Suprapubic skin (tissue), 3 donors: ENCODE measurements at regions not wholly inside any gene's neighbourhood (a gene's known extent, or its start where the extent isn't known, plus 50 kb on each side); places are given as distances from the start of the nearest gene placed in this dataset.

ENCODE experiments used
- CTCF ChIP-seq, 2 donors: fragments of 200-600 bp in 1 of 2; fragments of 450-650 bp in 1 of 2; sonication (generic) in 1 of 2; IDR thresholded peaks; one replicate each; pipeline ENCODE4 v1.5.1; 2016 to 2019; ENCODE audit warnings: antibody characterized with exemption in 2 of 2, mild to moderate bottlenecking in 1 of 2, moderate library complexity in 1 of 2
- EP300 ChIP-seq: sonication (generic); formaldehyde crosslinking; IDR thresholded peaks from one replicate; pipeline ENCODE4 v1.6.1; 2017; ENCODE audit warnings: antibody characterized with exemption

GRCh38 chr2:33719067-33719466 is 120.0 kb upstream of the FAM98A start:
- TF ChIP-seq CTCF (IDR thresholded peaks at IDR 0.05) (no peak), EP300 (no peak)
